Kidney (tissue), 13 donors: ENCODE measurements at regions not wholly inside any gene's neighbourhood (a gene's known extent, or its start where the extent isn't known, plus 50 kb on each side); places are given as distances from the start of the nearest gene placed in this dataset.

Source experiments
- DNase-seq, 5 donors: peaks; one replicate each; pipeline ENCODE4 v3.0.0-alpha.2; 2013 to 2020
- FAIRE-seq: peaks from 2 replicates; lab custom pipeline; 2012; peaks lifted over from hg19 to GRCh38; lab: Jason Lieb, UNC
- H3K27ac ChIP-seq, 2 donors: one replicate each; pipeline ENCODE4 v1.7.0; 2013; ENCODE audit warnings: low read depth in 2 of 2, low read length in 2 of 2, inconsistent platforms in 1 of 2
- H3K27me3 ChIP-seq: one replicate; pipeline ENCODE4 v1.7.1; 2013; ENCODE audit warnings: low read length, inconsistent platforms; ENCODE audit not compliant: control insufficient read depth, insufficient read depth
- H3K36me3 ChIP-seq, 3 donors: one replicate each; pipeline versions ENCODE4 v1.7.0 to v1.7.1; 2013; ENCODE audit warnings: low read length in 3 of 3, control low read depth in 1 of 3, inconsistent platforms in 1 of 3; ENCODE audit not compliant: insufficient read depth in 3 of 3, control insufficient read depth in 2 of 3
- H3K4me1 ChIP-seq, 3 donors: one replicate each; pipeline versions ENCODE4 v1.7.0 to v1.7.1; 2013; ENCODE audit warnings: low read length in 3 of 3, inconsistent platforms in 1 of 3, low read depth in 1 of 3; ENCODE audit not compliant: control insufficient read depth in 2 of 3, insufficient read depth in 2 of 3
- H3K4me3 ChIP-seq, 3 donors: one replicate each; pipeline versions ENCODE4 v1.7.0 to v1.8.1; 2013; ENCODE audit warnings: low read length in 3 of 3, control low read depth in 1 of 3, inconsistent platforms in 1 of 3
- H3K9ac ChIP-seq, 3 donors: one replicate each; pipeline versions ENCODE4 v1.7.0 to v1.7.1; 2013; ENCODE audit warnings: low read length in 3 of 3, control low read depth in 1 of 3, inconsistent platforms in 1 of 3
- H3K9me3 ChIP-seq, 3 donors: one replicate each; pipeline versions ENCODE4 v1.7.0 to v1.7.1; 2013; ENCODE audit warnings: low read length in 3 of 3, control low read depth in 1 of 3, inconsistent platforms in 1 of 3; ENCODE audit not compliant: control insufficient read depth in 2 of 3, insufficient read depth in 1 of 3
- CTCF ChIP-seq: IDR thresholded peaks from 3 replicates; pipeline ENCODE4 v1.5.1; 2012; ENCODE audit warnings: mild to moderate bottlenecking, moderate library complexity, borderline replicate concordance; ENCODE audit not compliant: insufficient read depth; ENCODE audit errors: extremely low read depth
- intact Hi-C: fragments of 100-400 bp; cut with DNase I; formaldehyde crosslinking; loops from one replicate; pipeline ENCODE4 v1.11.1; 2022
- donor health status: control.
- donor health status: control.
- donor health status: control.
- donor health status: control.
- donor health status: control.
- donor health status: DM: yes; HTN: yes; CAD: no.
- donor health status: Normal renal cell carcinoma (clear cell type).

- H3K27me3 ChIP-seq = no peaks in the 10 kb centered on the region
- DNase-seq (no peak), FAIRE-seq (no peak)
- intact Hi-C loops = no loop called here
- no peak overlapping the region for H3K27ac ChIP-seq
- H3K4me3 ChIP-seq = no peak overlapping the region
- H3K4me1 ChIP-seq = no peaks in the 10 kb centered on the region
- TF ChIP-seq CTCF = no peak
- no peaks in the 10 kb centered on the region for H3K9me3 ChIP-seq
- no peaks in the 10 kb centered on the region for H3K36me3 ChIP-seq
- H3K9ac ChIP-seq = no peak overlapping the region
These were observed 77.2 kb downstream of the NEUROD6 start for GRCh38 chr7:31263338-31263737.

- intact Hi-C loops = no loop called here
- no peaks in the 10 kb centered on the region for H3K36me3 ChIP-seq
- TF ChIP-seq CTCF = no peak
- H3K4me1 ChIP-seq = no peaks in the 10 kb centered on the region
- FAIRE-seq (no peak), DNase-seq (no peak)
- H3K4me3 ChIP-seq = no peak overlapping the region
- H3K9me3 ChIP-seq = no peaks in the 10 kb centered on the region
- H3K27me3 ChIP-seq = no peaks in the 10 kb centered on the region
- no peak overlapping the region for H3K9ac ChIP-seq
- no peak overlapping the region for H3K27ac ChIP-seq
These were observed 79.2 kb downstream of the NEUROD6 start for GRCh38 chr7:31261341-31261740.

- Histone ChIP-seq H3K27me3 (no peaks in the 10 kb centered on the region), H3K9ac (no peak overlapping the region), H3K4me1 (no peaks in the 10 kb centered on the region), H3K36me3 (no peaks in the 10 kb centered on the region), H3K27ac (no peak overlapping the region), H3K9me3 (no peaks in the 10 kb centered on the region), H3K4me3 (no peak overlapping the region)
- no peak for TF ChIP-seq CTCF
- intact Hi-C loops = no loop called here
- DNase-seq (no peak), FAIRE-seq (no peak)
These were observed 79.7 kb downstream of the NEUROD6 start for GRCh38 chr7:31260851-31261250.

- H3K36me3 ChIP-seq = no peaks in the 10 kb centered on the region
- no peak overlapping the region for H3K27ac ChIP-seq
- H3K4me3 ChIP-seq = no peak overlapping the region
- H3K27me3 ChIP-seq = no peaks in the 10 kb centered on the region
- H3K4me1 ChIP-seq = no peaks in the 10 kb centered on the region
- intact Hi-C loops = no loop called here
- DNase-seq (no peak), FAIRE-seq (no peak)
- no peak for TF ChIP-seq CTCF
- no peak overlapping the region for H3K9ac ChIP-seq
- H3K9me3 ChIP-seq = no peaks in the 10 kb centered on the region
These were observed 82.1 kb downstream of the NEUROD6 start for GRCh38 chr7:31258391-31258790.
